H1 (cell line): ENCODE measurements at regions not wholly inside any gene's neighbourhood (a gene's known extent, or its start where the extent isn't known, plus 50 kb on each side); places are given as distances from the start of the nearest gene placed in this dataset.

Experiments used
- ASH2L ChIP-seq: fragments of 200-600, 300-600 bp; sonication (generic); IDR thresholded peaks from one replicate; pipeline ENCODE4 v1.7.1; 2017; ENCODE audit warnings: low read length
- BRCA1 ChIP-seq: IDR thresholded peaks from 2 replicates; pipeline ENCODE4 v1.6.1; 2012; ENCODE audit warnings: low read depth, low read length, improper control_type of control experiment
- CREB1 ChIP-seq: IDR thresholded peaks from 2 replicates; pipeline ENCODE4 v1.6.1; 2012; ENCODE audit warnings: inconsistent platforms
- EZH2 ChIP-seq: fragments of 200-600 bp; sonication (generic); IDR thresholded peaks from 2 replicates; pipeline ENCODE4 v1.7.1; 2012; ENCODE audit warnings: low read depth, mild to moderate bottlenecking, moderate library complexity, low read length, inconsistent platforms; ENCODE audit not compliant: severe bottlenecking
- JUND ChIP-seq: IDR thresholded peaks from 2 replicates; pipeline ENCODE4 v1.6.1; 2011; ENCODE audit warnings: mild to moderate bottlenecking, improper control_type of control experiment, low read length
- RNF2 ChIP-seq: fragments of 200-900, 300-1000 bp; sonication (generic); IDR thresholded peaks from 2 replicates; pipeline ENCODE4 v1.7.1; 2016; ENCODE audit warnings: borderline replicate concordance, low read depth, mild to moderate bottlenecking, antibody characterized with exemption, low read length; ENCODE audit not compliant: poor library complexity, severe bottlenecking; ENCODE audit errors: missing control alignments
- SIRT6 ChIP-seq: IDR thresholded peaks from one replicate; pipeline ENCODE4 v1.7.1; 2012; ENCODE audit warnings: low read length, inconsistent platforms
- SP4 ChIP-seq: IDR thresholded peaks from 2 replicates; pipeline ENCODE4 v1.6.1; 2012; ENCODE audit warnings: low read length, inconsistent platforms
- SUZ12 ChIP-seq: fragments of 200-600 bp; sonication (generic); IDR thresholded peaks from 2 replicates; pipeline ENCODE4 v1.6.1; 2012; ENCODE audit warnings: mild to moderate bottlenecking, inconsistent platforms, low read length, moderate library complexity, mixed read lengths
- TAF7 ChIP-seq: optimal IDR thresholded peaks from 2 replicates; pipeline ENCODE3; 2011; ENCODE audit warnings: low read depth, mild to moderate bottlenecking, inconsistent platforms, low read length, moderate library complexity, borderline replicate concordance
- TF ChIP-seq, protein P1 (sequence below), 3 experiments: IDR thresholded peaks; 1 replicate in 2 of 3; 2 replicates in 1 of 3; pipeline versions ENCODE4 v1.5.1 to v1.6.1; 2011; ENCODE audit warnings: low read length in 3 of 3, mild to moderate bottlenecking in 3 of 3, inconsistent platforms in 2 of 3, low read depth in 1 of 3, moderate library complexity in 1 of 3; ENCODE audit not compliant: insufficient read depth in 1 of 3; ENCODE audit errors: control extremely low read depth in 1 of 3
- TF ChIP-seq, protein P2 (sequence below): IDR thresholded peaks from 2 replicates; pipeline ENCODE4 v1.6.1; 2012; ENCODE audit warnings: inconsistent platforms

DNA sequence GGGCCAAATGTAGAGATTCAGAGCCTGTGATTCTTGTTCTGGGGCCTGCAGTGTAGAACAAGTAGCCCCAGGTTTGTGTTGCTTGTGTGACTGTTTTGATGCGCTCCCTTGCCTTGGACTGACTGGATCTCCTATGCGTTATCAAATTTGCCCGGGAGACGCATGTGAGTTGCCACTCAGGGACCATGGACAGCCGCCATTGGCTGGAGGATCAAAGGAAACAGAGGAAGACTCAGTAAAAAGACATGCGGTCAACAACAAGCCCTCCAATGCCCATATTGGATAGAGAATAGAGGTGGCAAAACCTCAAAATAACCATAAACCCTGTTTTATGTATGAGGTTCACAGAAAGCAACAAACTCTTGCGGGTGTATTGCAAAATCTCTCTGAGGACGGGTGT is 327.5 kb upstream of the IGFBP7 start:
- TF ChIP-seq BRCA1, result no peak
- TF ChIP-seq, protein P1, sequence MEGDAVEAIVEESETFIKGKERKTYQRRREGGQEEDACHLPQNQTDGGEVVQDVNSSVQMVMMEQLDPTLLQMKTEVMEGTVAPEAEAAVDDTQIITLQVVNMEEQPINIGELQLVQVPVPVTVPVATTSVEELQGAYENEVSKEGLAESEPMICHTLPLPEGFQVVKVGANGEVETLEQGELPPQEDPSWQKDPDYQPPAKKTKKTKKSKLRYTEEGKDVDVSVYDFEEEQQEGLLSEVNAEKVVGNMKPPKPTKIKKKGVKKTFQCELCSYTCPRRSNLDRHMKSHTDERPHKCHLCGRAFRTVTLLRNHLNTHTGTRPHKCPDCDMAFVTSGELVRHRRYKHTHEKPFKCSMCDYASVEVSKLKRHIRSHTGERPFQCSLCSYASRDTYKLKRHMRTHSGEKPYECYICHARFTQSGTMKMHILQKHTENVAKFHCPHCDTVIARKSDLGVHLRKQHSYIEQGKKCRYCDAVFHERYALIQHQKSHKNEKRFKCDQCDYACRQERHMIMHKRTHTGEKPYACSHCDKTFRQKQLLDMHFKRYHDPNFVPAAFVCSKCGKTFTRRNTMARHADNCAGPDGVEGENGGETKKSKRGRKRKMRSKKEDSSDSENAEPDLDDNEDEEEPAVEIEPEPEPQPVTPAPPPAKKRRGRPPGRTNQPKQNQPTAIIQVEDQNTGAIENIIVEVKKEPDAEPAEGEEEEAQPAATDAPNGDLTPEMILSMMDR (IDR thresholded peaks at IDR 0.05; ENCODE audit: control extremely low read depth in 1 of 3, insufficient read depth in 1 of 3, low read depth in 1 of 3, low read length in 3 of 3), result no peak
- no peak for TF ChIP-seq SUZ12
- TF ChIP-seq JUND, result no peak
- TF ChIP-seq CREB1, result no peak
- no peak for TF ChIP-seq EZH2
- TF ChIP-seq SIRT6, result no peak
- no peak for TF ChIP-seq ASH2L
- no peak for TF ChIP-seq SP4
- TF ChIP-seq, protein P2, sequence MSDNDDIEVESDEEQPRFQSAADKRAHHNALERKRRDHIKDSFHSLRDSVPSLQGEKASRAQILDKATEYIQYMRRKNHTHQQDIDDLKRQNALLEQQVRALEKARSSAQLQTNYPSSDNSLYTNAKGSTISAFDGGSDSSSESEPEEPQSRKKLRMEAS, result no peak
- no peak for TF ChIP-seq RNF2
- no peak for TF ChIP-seq TAF7
